Heart left ventricle (tissue), 13 donors: ENCODE measurements at regions not wholly inside any gene's neighbourhood (a gene's known extent, or its start where the extent isn't known, plus 50 kb on each side); places are given as distances from the start of the nearest gene placed in this dataset.
"Not testable (repeated sequence)": the region's sequence is repeated elsewhere in the genome, so short reads cannot be mapped to it uniquely, and the experiment has no call there.

Source experiments
- CTCF ChIP-seq, 12 donors: fragments of 200-600 bp; sonication (generic) in 4 of 12; IDR thresholded peaks; one replicate each; pipeline versions ENCODE4 v1.5.0 to v1.8.0; 2018 to 2022; ENCODE audit warnings: antibody characterized with exemption in 12 of 12, mild to moderate bottlenecking in 5 of 12
- POLR2A ChIP-seq, 2 donors: fragments of 450-650 bp; IDR thresholded peaks; one replicate each; pipeline ENCODE4 v1.6.1; 2017; ENCODE audit warnings: antibody characterized with exemption in 2 of 2, mild to moderate bottlenecking in 2 of 2, moderate library complexity in 2 of 2
- donor health status: ischemic (EF 13 %, LVEDD 7.1; RV severe dilation, severe dysfunction).
- donor health status: DM: no; HTN: yes; CAD: no.
- donor health status: DM: no; HTN: no; CAD: no.
- donor health status: ischemic (EF 25% LVEDD 6.9; RV normal size, moderate dysfunction).
- donor health status: ischemic (EF 25% LVEDD 5.7; RV mildly dilated, moderate dysfunction).
- donor health status: ischemic (EF 35%, LVEDD 5.7; RV mildly dilated, moderate dysfunction).
- donor health status: nonischemic (EF 11% LVEDD 7.7; RV severe dilation, severe dysfunction).
- donor health status: DM: yes; HTN: yes; CAD: no.
- donor health status: PGD.
- donor health status: ischemic (EF 29% LVEDD 5.4; RV normal size, mild dysfunction).
- donor health status: nonischemic (EF 23%, LVEDD 6.1; RV moderate dilation, normal function).

- TF ChIP-seq CTCF, POLR2A (IDR thresholded peaks at IDR 0.05): not testable (repeated sequence)
These were observed 346.8 kb downstream of the EIPR1 start for GRCh38 chr2:3030791-3031190.
